ENCODE measurements at regions not wholly inside any gene's neighbourhood (a gene's known extent, or its start where the extent isn't known, plus 50 kb on each side); places are given as distances from the start of the nearest gene placed in this dataset.

DNA sequence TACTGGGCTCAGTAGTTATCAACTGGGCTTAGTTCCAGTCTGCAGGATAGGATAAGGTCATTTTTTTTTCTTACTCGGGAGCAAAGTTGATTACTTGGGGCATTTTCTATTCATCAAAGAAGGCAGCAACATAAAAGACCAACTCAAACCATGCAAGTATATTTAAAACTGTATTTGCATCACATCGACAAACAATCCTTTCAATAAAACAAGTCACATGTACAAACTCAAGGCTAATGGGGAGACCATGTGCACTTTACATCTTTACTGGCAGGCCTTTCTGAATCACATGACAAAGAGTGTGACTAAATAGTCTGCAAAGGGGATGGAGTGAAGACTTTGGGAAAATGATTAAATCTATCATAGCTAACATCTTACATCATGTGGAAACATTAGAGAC is 610.4 kb upstream of the BOD1L1 start:
- H3K9ac ChIP-seq: no peak overlapping the region
- Mint-ChIP-seq H3K27me3 (ENCODE audit: insufficient read depth, low read depth) (no peaks in the 10 kb centered on the region), H3K4me3 (no peak overlapping the region), H3K36me3 (no peaks in the 10 kb centered on the region), H3K9me3 (peaks cover 3% of the 10 kb centered on the region), H3K4me1 (no peaks in the 10 kb centered on the region), H3K27ac (no peak overlapping the region)
- H3K36me3 ChIP-seq: no peaks in the 10 kb centered on the region
- H3K79me2 ChIP-seq (ENCODE audit: low read depth): no peaks in the 10 kb centered on the region
- no peaks in the 10 kb centered on the region for H4K20me1 ChIP-seq (ENCODE audit: low read depth)
- no peak for TF ChIP-seq EZH2phosphoT487 (IDR thresholded peaks at IDR 0.05)
- TF ChIP-seq, protein P1, sequence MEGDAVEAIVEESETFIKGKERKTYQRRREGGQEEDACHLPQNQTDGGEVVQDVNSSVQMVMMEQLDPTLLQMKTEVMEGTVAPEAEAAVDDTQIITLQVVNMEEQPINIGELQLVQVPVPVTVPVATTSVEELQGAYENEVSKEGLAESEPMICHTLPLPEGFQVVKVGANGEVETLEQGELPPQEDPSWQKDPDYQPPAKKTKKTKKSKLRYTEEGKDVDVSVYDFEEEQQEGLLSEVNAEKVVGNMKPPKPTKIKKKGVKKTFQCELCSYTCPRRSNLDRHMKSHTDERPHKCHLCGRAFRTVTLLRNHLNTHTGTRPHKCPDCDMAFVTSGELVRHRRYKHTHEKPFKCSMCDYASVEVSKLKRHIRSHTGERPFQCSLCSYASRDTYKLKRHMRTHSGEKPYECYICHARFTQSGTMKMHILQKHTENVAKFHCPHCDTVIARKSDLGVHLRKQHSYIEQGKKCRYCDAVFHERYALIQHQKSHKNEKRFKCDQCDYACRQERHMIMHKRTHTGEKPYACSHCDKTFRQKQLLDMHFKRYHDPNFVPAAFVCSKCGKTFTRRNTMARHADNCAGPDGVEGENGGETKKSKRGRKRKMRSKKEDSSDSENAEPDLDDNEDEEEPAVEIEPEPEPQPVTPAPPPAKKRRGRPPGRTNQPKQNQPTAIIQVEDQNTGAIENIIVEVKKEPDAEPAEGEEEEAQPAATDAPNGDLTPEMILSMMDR (IDR thresholded peaks at IDR 0.05): no peak
- no peak for TF ChIP-seq EZH2 (IDR thresholded peaks at IDR 0.05)
- no peak overlapping the region for H3K4me3 ChIP-seq
- no peak overlapping the region for H3K4me2 ChIP-seq
- peaks cover 7% of the 10 kb centered on the region for H3K9me3 ChIP-seq (ENCODE audit: low read depth)
- DNase-seq (ENCODE audit: low spot score): no peak
- H3F3A ChIP-seq (ENCODE audit: low read depth): no peaks in the 10 kb centered on the region
- peak overlapping the region; percentile 39 for H2AFZ ChIP-seq (replicated peaks)
- no peak overlapping the region for H3K27ac ChIP-seq
- no peaks in the 10 kb centered on the region for H3K27me3 ChIP-seq
- H3K4me1 ChIP-seq: no peaks in the 10 kb centered on the region

DNA sequence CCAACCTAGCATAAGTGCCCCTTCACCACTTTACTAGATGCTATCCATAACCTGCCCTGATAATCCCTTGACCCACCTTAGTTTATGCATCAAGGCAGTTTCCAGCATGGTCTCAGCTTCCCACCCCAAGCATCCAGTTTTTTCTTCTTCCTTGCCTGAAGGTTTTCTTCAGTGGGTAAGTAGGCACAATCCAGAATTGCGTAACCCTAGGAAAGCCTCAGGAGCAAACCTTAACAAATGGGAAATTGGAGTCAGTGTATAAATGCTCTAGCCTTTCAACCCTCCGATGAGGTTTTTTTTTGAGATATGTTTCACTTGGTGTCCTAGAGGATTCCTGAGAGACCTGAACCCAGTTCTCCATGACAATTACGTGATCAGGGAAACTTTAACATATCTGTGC is 614.0 kb upstream of the BOD1L1 start:
- Histone ChIP-seq H3K4me1 (no peaks in the 10 kb centered on the region), H2AFZ (replicated peaks) (no peak overlapping the region), H3K36me3 (no peaks in the 10 kb centered on the region), H4K20me1 (ENCODE audit: low read depth) (no peaks in the 10 kb centered on the region), H3K4me2 (no peak overlapping the region), H3F3A (ENCODE audit: low read depth) (no peaks in the 10 kb centered on the region), H3K27me3 (no peaks in the 10 kb centered on the region), H3K9me3 (ENCODE audit: low read depth) (peaks cover 7% of the 10 kb centered on the region), H3K9ac (no peak overlapping the region), H3K4me3 (no peak overlapping the region), H3K27ac (no peak overlapping the region), H3K79me2 (ENCODE audit: low read depth) (no peaks in the 10 kb centered on the region)
- no peak for DNase-seq (ENCODE audit: low spot score)
- Mint-ChIP-seq H3K27ac (no peak overlapping the region), H3K27me3 (ENCODE audit: insufficient read depth, low read depth) (no peaks in the 10 kb centered on the region), H3K4me1 (no peaks in the 10 kb centered on the region), H3K9me3 (peaks cover 2% of the 10 kb centered on the region), H3K36me3 (no peaks in the 10 kb centered on the region), H3K4me3 (no peak overlapping the region)
- TF ChIP-seq, protein P1 (IDR thresholded peaks at IDR 0.05): no peak
- TF ChIP-seq EZH2phosphoT487 (IDR thresholded peaks at IDR 0.05): no peak

DNA sequence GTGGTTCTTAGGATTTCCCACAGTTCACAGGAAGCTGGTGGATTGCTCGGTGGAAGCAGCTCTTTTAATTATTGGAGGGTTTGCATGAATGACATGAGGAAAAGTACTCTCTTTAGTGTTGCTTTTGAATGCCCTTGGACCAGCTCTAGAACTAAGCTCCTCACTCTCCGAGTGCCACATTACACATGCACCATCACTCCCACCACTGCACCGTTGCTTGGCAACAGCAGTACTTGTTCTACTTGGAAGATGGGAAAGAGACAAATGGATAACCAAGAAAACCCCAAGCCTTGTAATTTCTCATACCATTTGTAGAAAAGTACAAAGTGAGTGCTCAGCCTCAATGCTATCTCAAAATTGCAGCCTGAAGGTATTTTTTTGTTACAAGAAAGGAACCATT is 620.2 kb upstream of the BOD1L1 start:
- peak overlapping the region; percentile 17 for H2AFZ ChIP-seq (replicated peaks)
- H3K9me3 ChIP-seq (ENCODE audit: low read depth): no peaks in the 10 kb centered on the region
- H3K27me3 ChIP-seq: no peaks in the 10 kb centered on the region
- peak; percentile 33 for DNase-seq (ENCODE audit: low spot score)
- no peak overlapping the region for H3K4me3 ChIP-seq
- Mint-ChIP-seq H3K4me1 (peaks cover 9% of the 10 kb centered on the region), H3K27ac (peak overlapping the region; percentile 13), H3K36me3 (no peaks in the 10 kb centered on the region), H3K9me3 (peaks cover 2% of the 10 kb centered on the region), H3K4me3 (no peak overlapping the region), H3K27me3 (ENCODE audit: insufficient read depth, low read depth) (no peaks in the 10 kb centered on the region)
- no peaks in the 10 kb centered on the region for H3K79me2 ChIP-seq (ENCODE audit: low read depth)
- no peaks in the 10 kb centered on the region for H3K4me1 ChIP-seq
- no peak overlapping the region for H3K9ac ChIP-seq
- no peaks in the 10 kb centered on the region for H3K36me3 ChIP-seq
- H3F3A ChIP-seq (ENCODE audit: low read depth): no peaks in the 10 kb centered on the region
- H4K20me1 ChIP-seq (ENCODE audit: low read depth): no peaks in the 10 kb centered on the region
- TF ChIP-seq, protein P1 (IDR thresholded peaks at IDR 0.05): no peak
- TF ChIP-seq EZH2phosphoT487 (IDR thresholded peaks at IDR 0.05) (no peak), EZH2 (IDR thresholded peaks at IDR 0.05) (no peak)
- no peak overlapping the region for H3K27ac ChIP-seq
- no peak overlapping the region for H3K4me2 ChIP-seq

DNA sequence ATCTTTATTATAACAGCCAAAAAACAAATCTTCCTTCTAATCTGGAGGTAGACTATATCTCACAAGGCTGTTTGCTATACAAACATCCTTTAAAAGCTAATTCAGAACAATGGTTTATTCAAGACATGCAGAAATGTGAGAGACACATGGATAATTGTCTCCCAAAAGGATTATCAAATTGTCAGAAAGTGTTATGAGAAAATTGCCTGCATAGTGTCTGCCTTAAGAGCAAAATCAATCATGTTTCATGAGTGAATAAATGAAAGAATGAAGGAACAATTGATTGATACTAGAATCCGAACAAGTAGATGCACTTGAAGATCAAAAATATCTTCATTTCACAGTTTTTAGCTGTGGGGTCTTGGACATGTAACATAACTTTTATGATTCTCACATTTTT is 621.7 kb upstream of the BOD1L1 start:
- Histone ChIP-seq H3K4me1 (no peaks in the 10 kb centered on the region), H2AFZ (replicated peaks) (no peak overlapping the region), H4K20me1 (ENCODE audit: low read depth) (no peaks in the 10 kb centered on the region), H3K79me2 (ENCODE audit: low read depth) (no peaks in the 10 kb centered on the region), H3F3A (ENCODE audit: low read depth) (no peaks in the 10 kb centered on the region), H3K9me3 (ENCODE audit: low read depth) (no peaks in the 10 kb centered on the region), H3K36me3 (no peaks in the 10 kb centered on the region), H3K27me3 (no peaks in the 10 kb centered on the region), H3K27ac (no peak overlapping the region), H3K4me3 (no peak overlapping the region), H3K4me2 (no peak overlapping the region), H3K9ac (no peak overlapping the region)
- no peaks in the 10 kb centered on the region for H3K9me3 Mint-ChIP-seq
- DNase-seq (ENCODE audit: low spot score): no peak
- no peak for TF ChIP-seq EZH2phosphoT487 (IDR thresholded peaks at IDR 0.05)
- TF ChIP-seq, protein P1 (IDR thresholded peaks at IDR 0.05): no peak
- no peak for TF ChIP-seq EZH2 (IDR thresholded peaks at IDR 0.05)
- H3K36me3 Mint-ChIP-seq: no peaks in the 10 kb centered on the region
- H3K4me1 Mint-ChIP-seq: peaks cover 9% of the 10 kb centered on the region
- no peak overlapping the region for H3K4me3 Mint-ChIP-seq
- no peak overlapping the region for H3K27ac Mint-ChIP-seq
- no peaks in the 10 kb centered on the region for H3K27me3 Mint-ChIP-seq (ENCODE audit: insufficient read depth, low read depth)
